CD4-positive, alpha-beta T cell treated with Interleukin-12 subunit alpha and Interleukin-12 subunit beta, for 1 hour (primary cell): ENCODE measurements at regions not wholly inside any gene's neighbourhood (a gene's known extent, or its start where the extent isn't known, plus 50 kb on each side); places are given as distances from the start of the nearest gene placed in this dataset.
"Not testable (repeated sequence)": the region's sequence is repeated elsewhere in the genome, so short reads cannot be mapped to it uniquely, and the experiment has no call there.

Source experiments
- DNase-seq: peaks from one replicate; pipeline ENCODE4 v3.0.0-alpha.2; 2020

- DNase-seq = not testable (repeated sequence)
Observed at GRCh38 chr3:194888062-194888461, 202.4 kb downstream of the FAM43A start.

DNA sequence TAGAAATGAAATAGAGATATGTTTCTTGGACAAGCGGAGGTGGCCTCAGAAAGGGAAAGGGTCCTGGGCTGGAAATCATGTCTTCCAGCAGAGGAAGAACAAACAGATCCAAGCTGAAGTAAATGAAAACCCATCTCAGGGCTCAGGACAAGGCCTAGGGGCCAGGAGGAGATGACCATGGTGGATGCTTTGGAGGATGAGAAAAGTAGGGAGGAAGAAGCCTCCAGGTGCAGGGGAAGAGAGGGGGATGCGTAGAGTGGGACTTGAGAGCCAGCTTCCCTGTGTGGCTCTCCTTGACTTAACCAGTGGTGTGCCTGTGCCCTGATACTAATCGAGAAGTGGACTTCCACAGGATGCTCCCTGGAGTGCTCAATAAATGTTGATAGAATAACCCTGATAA lies 203.2 kb downstream of the FAM43A start:
- DNase-seq = no peak

- DNase-seq = no peak
Observed at GRCh38 chr3:194890091-194890490, 204.4 kb downstream of the FAM43A start.

GRCh38 chr3:194893121-194893987 lies 207.7 kb downstream of the FAM43A start:
- DNase-seq = no peak

GRCh38 chr3:194894538-194894937 lies 208.9 kb downstream of the FAM43A start:
- DNase-seq = no peak

DNA sequence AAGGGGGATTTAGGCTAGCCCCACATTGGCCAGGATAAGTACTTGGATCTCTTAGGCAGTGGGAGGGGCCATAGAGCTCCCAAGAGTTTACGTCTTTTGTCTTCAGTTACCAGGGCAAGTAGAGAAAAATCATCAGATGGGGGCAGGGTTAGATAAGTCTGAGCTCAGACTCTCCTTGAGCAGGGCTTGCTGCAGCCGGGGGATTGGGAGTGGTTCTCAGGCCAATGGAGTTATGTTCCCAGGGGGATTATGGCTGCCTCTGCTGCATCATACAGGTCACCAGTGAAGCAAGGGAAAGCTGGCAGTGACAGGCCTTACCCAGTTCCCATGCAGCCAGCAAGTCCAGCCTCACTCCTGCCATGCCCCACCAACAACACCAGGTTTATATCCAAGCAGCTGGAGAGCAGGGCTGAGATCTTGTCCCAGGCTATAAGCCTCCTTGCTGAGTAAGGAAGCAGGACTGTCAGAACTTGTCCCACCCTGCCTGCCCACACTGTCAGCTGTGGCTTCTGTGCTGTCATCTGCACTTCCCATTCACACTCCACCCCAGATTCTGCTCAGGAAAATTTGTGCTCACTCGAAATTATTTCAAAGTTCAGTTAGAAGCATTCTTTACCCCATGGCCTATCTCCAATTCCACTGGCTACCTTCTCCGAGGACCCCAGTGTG lies 215.3 kb downstream of the FAM43A start:
- DNase-seq = no peak

GRCh38 chr3:194903447-194903846 lies 217.8 kb downstream of the FAM43A start:
- not testable (repeated sequence) for DNase-seq

DNA sequence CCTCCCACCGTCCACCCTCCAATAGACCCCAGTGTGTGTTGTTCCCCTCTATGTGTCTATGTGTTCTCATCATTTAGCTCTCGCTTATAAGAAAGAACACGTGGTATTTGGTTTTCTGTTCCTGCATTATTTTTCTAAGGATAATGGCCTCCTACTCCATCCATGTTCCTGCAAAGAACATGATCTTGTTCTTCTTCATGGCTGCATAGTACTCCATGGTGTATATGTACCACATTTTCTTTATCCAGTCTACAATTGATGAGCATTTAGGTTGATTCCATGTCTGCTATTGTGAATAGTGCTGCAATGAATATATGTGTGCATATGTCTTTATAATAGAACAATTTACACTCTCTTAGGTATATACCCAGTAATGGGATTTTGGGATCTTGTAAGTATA lies 219.3 kb downstream of the FAM43A start:
- DNase-seq = not testable (repeated sequence)

DNA sequence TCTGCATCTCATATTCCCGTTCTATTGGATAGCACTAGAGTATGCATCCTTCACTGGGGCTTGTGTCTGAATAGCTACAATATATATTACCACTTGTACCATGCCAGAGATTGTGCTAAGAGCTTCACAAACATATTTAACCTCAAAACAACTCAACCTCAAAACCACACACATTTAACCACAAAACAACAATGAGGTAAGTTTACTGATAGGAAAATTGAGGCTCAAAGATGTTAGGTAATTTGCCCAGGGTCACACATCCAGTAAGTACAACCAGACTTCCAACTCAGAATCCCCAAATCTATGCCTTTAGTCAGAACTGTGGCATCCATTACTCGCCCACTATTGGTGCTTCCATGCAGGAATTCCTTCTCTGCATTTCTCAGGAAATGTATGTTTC lies 220.0 kb downstream of the FAM43A start:
- DNase-seq = no peak

GRCh38 chr3:194906229-194906629 lies 220.5 kb downstream of the FAM43A start:
- no peak for DNase-seq

- DNase-seq = no peak
Observed at GRCh38 chr3:194906970-194907629, 221.4 kb downstream of the FAM43A start.

DNA sequence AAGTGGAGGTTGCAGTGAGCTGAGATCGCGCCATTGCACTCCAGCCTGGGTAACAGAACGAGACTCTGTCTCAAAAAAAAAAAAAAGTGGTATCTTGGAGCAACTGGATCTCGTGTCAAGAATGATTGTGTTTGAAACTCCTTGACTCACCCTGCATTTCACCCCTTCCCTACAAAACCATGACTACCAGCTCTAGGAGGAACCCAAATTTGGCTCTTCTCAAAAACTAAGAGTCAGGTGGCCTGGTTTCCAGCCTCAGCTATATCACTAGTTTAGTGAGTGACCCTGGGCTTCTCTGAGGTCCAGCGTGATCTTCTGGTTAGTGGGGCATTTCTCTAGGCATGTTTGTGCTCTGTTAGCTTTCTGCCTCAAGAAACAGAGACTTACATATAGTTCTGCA lies 222.1 kb downstream of the FAM43A start:
- no peak for DNase-seq

DNA sequence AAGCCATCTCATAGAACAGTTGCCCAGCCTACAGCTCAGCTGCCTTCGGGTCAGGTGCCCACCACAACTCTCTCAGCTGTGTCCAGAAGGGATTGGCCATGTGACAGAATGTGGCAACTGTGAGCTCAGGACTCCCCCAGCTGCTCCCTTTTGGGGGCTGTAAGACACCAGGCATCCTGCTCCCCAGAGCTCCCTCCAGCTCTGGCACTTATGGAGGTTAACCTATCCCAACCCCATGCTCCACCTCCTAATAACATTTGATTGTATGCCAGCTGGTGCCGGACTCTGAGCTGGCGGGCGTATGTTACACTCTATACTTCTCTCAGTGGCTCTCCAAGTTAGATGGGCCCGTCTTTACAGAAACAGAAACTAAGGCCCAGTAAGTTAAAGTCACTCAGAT lies 222.8 kb downstream of the FAM43A start:
- no peak for DNase-seq

- no peak for DNase-seq
Observed at GRCh38 chr3:194908972-194909371, 223.3 kb downstream of the FAM43A start.

GRCh38 chr3:194910414-194910984 lies 224.8 kb downstream of the FAM43A start:
- DNase-seq = no peak

GRCh38 chr3:194913316-194913715 lies 227.6 kb downstream of the FAM43A start:
- DNase-seq = no peak

DNA sequence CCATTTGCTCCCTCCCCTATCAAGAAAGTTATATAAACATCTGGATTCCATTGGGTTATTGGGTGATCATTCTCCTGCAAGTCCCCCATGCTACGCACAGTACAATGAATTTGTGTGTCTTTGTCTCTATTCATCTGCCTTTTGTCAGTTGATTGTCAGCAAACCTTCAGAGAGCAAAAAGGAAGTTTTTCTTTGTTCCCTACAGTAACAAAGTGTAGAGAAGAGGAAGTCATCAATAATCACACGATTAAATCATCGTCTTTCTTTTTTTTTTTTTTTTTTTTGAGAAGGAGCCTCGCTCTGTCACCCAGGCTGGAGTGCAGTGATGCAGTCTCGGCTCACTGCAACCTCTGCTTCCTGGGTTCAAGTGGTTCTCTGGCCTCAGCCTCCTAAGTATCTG lies 239.2 kb downstream of the FAM43A start:
- DNase-seq = not testable (repeated sequence)

- DNase-seq = no peak
Observed at GRCh38 chr3:194925614-194926013, 239.9 kb downstream of the FAM43A start.

DNA sequence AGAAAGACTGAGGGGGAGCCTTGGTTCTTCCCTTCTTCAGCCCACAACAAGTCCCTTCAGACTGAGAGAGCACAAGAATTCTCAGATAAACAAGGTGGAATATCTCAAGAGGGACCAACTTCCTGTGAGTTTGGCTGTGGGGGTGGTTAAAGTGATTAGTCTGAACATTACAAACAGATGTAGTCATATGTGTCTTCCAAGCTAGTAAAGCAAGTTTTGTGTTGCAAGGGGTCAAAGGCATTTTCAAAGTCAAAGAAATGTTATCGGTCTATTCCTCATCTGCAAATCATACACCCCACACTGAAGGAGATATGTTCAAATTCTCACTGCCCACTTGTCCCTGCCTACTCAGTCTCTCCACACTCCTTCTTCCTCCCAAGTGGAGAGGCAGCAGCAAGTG lies 242.5 kb downstream of the FAM43A start:
- DNase-seq = no peak

GRCh38 chr3:194928831-194929577 lies 243.3 kb downstream of the FAM43A start:
- no peak for DNase-seq

- no peak for DNase-seq
Observed at GRCh38 chr3:194929578-194929960, 243.9 kb downstream of the FAM43A start.

GRCh38 chr3:194930377-194931204 lies 244.9 kb downstream of the FAM43A start:
- no peak for DNase-seq
